ENCODE measurements at regions not wholly inside any gene's neighbourhood (a gene's known extent, or its start where the extent isn't known, plus 50 kb on each side); places are given as distances from the start of the nearest gene placed in this dataset.
"Not testable (repeated sequence)": the region's sequence is repeated elsewhere in the genome, so short reads cannot be mapped to it uniquely, and the experiment has no call there.

DNA sequence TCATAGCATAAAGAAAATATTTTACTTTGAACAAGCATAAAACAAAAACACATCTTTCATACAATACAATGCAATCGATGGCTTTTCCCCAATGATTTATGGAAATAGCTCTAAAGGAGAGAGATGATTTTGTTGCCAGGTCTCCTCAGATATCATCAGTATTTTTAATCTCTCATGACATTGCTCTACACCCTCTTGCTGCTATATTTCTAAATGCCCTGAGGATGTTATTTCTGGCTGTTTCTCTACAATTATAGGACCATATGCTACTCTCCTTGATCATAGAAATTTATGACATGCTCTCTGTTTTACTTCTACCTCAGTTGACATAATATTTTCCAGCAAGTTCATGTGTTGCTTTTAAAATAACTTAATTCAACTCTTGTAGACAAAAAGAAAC is 654.9 kb upstream of the GBE1 start:
- Mint-ChIP-seq H3K4me3 (no peak overlapping the region), H3K4me1 (ENCODE audit: low read depth) (no peaks in the 10 kb centered on the region), H3K27me3 (ENCODE audit: low read depth) (no peaks in the 10 kb centered on the region), H3K36me3 (ENCODE audit: insufficient read depth) (no peaks in the 10 kb centered on the region), H3K9me3 (peaks cover 13% of the 10 kb centered on the region)
- DNase-seq (no peak), ATAC-seq (no peak)

DNA sequence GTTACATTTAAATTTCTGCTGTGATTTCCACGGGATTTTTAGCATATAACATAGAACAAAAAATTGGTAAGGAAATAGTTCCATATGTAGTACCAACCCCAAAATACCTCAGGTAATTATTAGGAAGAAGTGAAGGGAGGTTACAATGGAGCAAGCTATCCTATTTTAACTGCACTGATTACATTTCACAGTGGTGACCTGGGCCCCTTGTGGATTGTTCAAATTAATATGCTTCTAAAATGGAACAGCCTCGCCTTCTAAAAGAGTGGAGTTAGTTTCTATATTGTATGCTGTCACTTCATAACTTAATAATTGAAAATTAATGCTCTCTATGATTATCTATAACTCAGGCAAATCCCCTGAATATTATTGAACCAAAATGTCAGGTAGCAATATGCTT is 651.7 kb upstream of the GBE1 start:
- DNase-seq = no peak

DNA sequence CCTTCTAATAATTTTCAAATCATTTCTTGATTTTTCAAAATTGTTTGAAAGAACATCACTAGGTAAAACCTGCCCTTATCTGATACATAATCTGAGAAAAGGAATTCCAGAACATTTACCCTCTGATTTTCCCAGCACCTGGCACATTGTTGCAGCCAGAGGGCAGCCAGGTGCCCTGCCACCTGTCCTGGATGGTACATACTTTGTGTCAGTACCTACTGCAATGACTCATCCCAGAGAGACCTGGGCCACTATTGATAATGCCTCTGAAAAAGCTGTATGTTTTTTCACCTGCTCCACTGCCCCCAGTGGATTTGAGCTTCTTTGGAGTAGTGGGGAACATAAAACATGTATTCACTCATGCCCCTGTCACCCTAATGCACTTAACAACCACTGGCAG is 648.9 kb upstream of the GBE1 start:
- no peaks in the 10 kb centered on the region for H3K27me3 Mint-ChIP-seq (ENCODE audit: low read depth)
- H3K4me3 Mint-ChIP-seq = no peak overlapping the region
- H3K4me1 Mint-ChIP-seq (ENCODE audit: low read depth) = no peaks in the 10 kb centered on the region
- ATAC-seq = no peak
- H3K9me3 Mint-ChIP-seq = no peaks in the 10 kb centered on the region
- no peak for DNase-seq
- H3K36me3 Mint-ChIP-seq (ENCODE audit: insufficient read depth) = no peaks in the 10 kb centered on the region

More for the DNA sequence above, 651.7 kb upstream of the GBE1 start:
- Mint-ChIP-seq H3K4me3 (no peak overlapping the region), H3K36me3 (ENCODE audit: insufficient read depth) (no peaks in the 10 kb centered on the region), H3K4me1 (ENCODE audit: low read depth) (no peaks in the 10 kb centered on the region), H3K9me3 (peaks cover 6% of the 10 kb centered on the region), H3K27me3 (ENCODE audit: low read depth) (no peaks in the 10 kb centered on the region)
- no peak for ATAC-seq

DNA sequence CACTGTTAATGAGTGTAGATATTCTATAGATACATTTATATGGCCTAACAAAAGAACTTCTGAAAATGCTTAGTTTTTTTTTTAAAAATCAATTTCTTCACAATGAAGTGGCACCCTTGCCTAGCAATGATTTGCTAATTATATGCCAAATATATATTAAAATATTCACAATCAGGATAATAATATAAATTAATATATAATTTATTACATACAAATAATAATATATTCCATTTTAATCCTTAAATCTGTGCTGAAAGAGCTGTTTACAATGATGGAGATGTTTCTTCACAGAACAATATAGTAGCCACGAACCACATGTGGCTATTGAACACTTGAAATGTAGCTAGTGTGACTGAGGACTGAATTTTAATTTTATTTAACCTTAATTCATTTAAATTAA is 648.4 kb upstream of the GBE1 start:
- Mint-ChIP-seq H3K9me3 (no peaks in the 10 kb centered on the region), H3K4me1 (ENCODE audit: low read depth) (no peaks in the 10 kb centered on the region), H3K36me3 (ENCODE audit: insufficient read depth) (no peaks in the 10 kb centered on the region), H3K4me3 (no peak overlapping the region), H3K27me3 (ENCODE audit: low read depth) (no peaks in the 10 kb centered on the region)
- DNase-seq (no peak), ATAC-seq (no peak)

DNA sequence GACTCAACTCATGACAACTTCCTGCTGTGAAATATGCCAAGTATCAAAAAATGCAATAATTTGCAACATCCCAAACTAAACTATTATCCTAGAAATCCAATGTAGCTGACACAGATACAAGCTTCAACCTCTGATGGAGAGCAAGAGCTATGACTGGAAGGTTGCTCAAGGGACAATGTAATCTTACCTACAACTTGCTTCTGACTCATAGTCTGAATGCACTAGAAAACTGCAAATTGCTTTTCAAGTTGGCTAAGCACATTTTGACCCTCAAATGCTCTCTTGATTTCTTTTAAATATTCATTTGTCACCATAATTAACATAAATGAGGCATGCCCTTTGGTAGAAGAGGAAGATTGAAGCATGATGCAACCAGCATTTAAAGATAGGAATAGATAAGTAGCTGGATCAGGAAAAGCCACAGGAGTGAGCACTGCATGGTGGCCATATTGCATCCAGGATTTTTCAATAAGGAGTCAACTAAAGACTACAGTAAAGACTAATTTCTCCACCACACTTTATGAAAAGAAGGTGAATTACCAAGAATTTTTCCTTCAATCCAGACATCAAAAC is 630.8 kb upstream of the GBE1 start:
- Mint-ChIP-seq H3K4me1 (ENCODE audit: low read depth) (no peaks in the 10 kb centered on the region), H3K36me3 (ENCODE audit: insufficient read depth) (no peaks in the 10 kb centered on the region), H3K27me3 (ENCODE audit: low read depth) (no peaks in the 10 kb centered on the region), H3K9me3 (peaks cover 3% of the 10 kb centered on the region), H3K4me3 (no peak overlapping the region)
- DNase-seq (no peak), ATAC-seq (no peak)

DNA sequence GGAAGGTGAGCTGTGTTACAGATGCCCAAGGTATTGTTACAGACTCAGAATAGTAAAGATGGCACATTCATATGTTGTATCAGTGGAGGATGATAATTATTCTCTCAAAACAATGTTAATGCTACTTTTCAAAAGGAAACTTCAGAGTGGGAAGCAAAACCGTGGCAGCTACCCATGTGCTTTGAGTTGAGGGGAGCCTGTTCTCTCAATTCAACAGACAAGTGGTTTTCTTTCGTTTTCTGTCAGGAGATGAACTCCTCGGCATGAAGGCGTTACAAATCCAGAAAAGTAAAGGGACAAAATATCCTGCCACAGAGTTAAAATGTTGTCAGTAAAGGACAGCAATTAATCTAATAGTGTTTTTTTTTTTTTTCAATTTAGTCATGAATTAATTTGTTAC is 629.4 kb upstream of the GBE1 start:
- no peaks in the 10 kb centered on the region for H3K27me3 Mint-ChIP-seq (ENCODE audit: low read depth)
- no peak for ATAC-seq
- no peak overlapping the region for H3K4me3 Mint-ChIP-seq
- H3K36me3 Mint-ChIP-seq (ENCODE audit: insufficient read depth) = no peaks in the 10 kb centered on the region
- no peak for DNase-seq
- H3K4me1 Mint-ChIP-seq (ENCODE audit: low read depth) = no peaks in the 10 kb centered on the region
- H3K9me3 Mint-ChIP-seq = peaks cover 3% of the 10 kb centered on the region

DNA sequence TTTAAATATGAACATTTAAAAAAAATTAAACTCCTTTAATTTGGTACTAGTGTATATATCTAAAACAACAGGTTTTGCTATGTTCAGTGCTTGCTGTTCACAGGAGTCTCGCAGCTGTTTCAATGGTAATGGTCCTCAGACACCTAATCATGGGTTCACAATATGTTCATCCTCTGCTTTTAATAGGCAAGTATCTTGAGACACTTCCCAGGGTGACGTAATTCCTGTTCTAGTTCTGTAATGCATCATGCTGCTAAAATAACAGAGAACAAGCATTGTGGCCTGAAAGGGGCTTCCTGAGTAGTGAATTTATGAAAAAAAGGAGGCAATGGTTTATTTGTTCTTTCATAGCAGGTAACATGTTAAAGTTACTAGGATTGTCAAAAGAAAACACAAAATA is 625.2 kb upstream of the GBE1 start:
- H3K36me3 Mint-ChIP-seq (ENCODE audit: insufficient read depth) = no peaks in the 10 kb centered on the region
- peaks cover 3% of the 10 kb centered on the region for H3K9me3 Mint-ChIP-seq
- H3K27me3 Mint-ChIP-seq (ENCODE audit: low read depth) = no peaks in the 10 kb centered on the region
- no peak for ATAC-seq
- no peaks in the 10 kb centered on the region for H3K4me1 Mint-ChIP-seq (ENCODE audit: low read depth)
- no peak for DNase-seq
- H3K4me3 Mint-ChIP-seq = no peak overlapping the region

DNA sequence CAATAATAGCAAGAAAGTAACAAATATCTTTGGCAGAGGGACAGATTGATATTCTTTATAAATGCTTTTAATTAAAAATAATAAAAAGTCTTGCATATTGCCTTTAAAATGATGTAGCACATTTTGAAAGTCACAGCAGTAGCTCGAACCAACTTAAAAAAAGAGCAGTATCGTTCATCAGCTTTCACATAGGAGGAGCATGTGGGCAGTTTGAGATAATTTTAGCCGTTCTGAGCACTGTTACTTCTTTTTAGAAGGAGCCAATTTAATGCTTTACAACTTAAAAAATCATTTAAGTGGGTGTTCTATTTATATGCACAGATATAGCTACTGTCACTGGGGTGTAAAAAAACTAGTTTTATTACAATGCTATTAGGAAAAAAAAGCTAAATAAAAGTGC is 622.7 kb upstream of the GBE1 start:
- no peaks in the 10 kb centered on the region for H3K27me3 Mint-ChIP-seq (ENCODE audit: low read depth)
- H3K4me3 Mint-ChIP-seq = no peak overlapping the region
- DNase-seq (no peak), ATAC-seq (no peak)
- H3K9me3 Mint-ChIP-seq = no peaks in the 10 kb centered on the region
- no peaks in the 10 kb centered on the region for H3K36me3 Mint-ChIP-seq (ENCODE audit: insufficient read depth)
- H3K4me1 Mint-ChIP-seq (ENCODE audit: low read depth) = no peaks in the 10 kb centered on the region

DNA sequence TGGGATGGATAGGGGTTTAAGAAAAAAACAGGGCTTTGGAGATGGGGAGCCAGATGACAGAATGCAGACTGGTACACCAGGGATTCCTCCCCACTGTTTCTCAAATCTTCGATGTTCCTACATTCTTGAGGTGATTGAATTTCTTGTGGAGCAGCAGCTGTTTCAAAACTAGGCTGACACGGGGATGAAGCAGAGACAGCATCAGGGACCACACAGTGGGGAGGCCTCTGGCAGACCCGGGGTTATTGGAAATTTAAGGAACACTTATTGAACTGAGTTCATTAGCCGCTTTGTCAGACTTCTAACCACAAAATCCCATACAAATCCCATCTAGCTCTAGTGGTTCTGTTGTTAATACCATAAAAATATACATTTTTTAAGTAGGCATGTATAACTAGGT is 621.4 kb upstream of the GBE1 start:
- H3K4me1 Mint-ChIP-seq (ENCODE audit: low read depth) = no peaks in the 10 kb centered on the region
- no peak for ATAC-seq

DNA sequence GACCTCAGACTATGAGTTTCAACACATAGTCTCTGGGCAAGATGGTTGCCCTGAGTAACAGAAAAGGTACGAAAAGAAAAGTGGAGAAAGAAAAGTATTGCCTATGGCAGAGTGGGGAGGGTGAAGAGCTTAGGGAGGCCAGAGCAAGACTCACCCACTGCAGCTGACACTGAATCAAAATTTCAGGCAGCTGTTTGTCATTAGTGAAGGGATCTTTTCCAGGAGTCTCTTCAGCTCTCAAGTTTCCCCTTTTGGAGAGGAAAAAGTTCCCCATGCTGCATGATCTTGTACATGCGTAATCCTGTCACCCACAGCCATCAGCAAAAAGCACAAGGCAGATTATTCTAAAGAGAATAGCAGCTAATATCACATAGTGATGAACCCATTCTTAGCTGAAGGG is 616.9 kb upstream of the GBE1 start:
- Mint-ChIP-seq H3K27me3 (ENCODE audit: low read depth) (no peaks in the 10 kb centered on the region), H3K9me3 (peaks cover 24% of the 10 kb centered on the region)
- no peak for DNase-seq

More for the DNA sequence above, 621.4 kb upstream of the GBE1 start:
- H3K4me3 Mint-ChIP-seq = no peak overlapping the region
- H3K9me3 Mint-ChIP-seq = peaks cover 6% of the 10 kb centered on the region
- no peaks in the 10 kb centered on the region for H3K36me3 Mint-ChIP-seq (ENCODE audit: insufficient read depth)
- DNase-seq = no peak
- no peaks in the 10 kb centered on the region for H3K27me3 Mint-ChIP-seq (ENCODE audit: low read depth)

DNA sequence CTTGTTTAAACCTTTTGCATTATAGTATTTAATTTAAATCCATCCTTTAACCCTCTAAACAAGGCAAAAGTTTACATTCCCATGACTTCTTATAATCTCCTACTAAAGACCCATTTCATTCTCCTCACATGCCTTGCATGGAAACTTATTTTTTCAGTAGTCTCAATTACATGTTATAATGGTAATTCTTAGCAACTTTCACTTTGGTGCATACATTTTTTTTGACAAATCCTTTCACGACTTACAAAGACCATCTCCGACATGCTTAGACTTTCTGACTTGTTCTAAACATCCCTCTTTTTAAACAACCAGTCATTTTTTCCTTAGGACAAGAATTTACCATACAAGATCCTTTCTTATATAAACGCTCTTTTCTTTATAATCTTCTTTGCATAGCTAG is 615.4 kb upstream of the GBE1 start:
- no peaks in the 10 kb centered on the region for H3K4me1 Mint-ChIP-seq (ENCODE audit: low read depth)
- no peak overlapping the region for H3K4me3 Mint-ChIP-seq
- ATAC-seq (no peak), DNase-seq (no peak)
- peaks cover 31% of the 10 kb centered on the region for H3K9me3 Mint-ChIP-seq
- H3K36me3 Mint-ChIP-seq (ENCODE audit: insufficient read depth) = no peaks in the 10 kb centered on the region
- no peaks in the 10 kb centered on the region for H3K27me3 Mint-ChIP-seq (ENCODE audit: low read depth)

More for the DNA sequence above, 616.9 kb upstream of the GBE1 start:
- Mint-ChIP-seq H3K36me3 (ENCODE audit: insufficient read depth) (no peaks in the 10 kb centered on the region), H3K4me1 (ENCODE audit: low read depth) (no peaks in the 10 kb centered on the region), H3K4me3 (no peak overlapping the region)
- ATAC-seq = no peak

DNA sequence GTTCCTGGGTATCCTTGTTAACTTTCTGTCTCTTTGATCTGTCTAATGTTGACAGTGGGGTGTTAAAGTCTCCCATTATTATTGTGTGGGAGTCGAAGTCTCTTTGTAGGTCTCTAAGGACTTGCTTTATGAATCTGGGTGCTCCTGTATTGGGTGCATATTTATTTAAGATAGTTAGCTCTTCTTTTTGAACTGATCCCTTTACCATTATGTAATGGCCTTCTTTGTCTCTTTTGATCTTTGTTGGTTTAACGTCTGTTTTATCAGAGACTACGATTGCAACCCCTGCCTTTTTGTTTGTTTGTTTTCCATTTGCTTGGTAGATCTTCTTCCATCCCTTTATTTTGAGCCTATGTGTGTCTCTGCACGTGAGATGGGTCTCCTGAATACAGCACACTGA is 612.4 kb upstream of the GBE1 start:
- not testable (repeated sequence) for H3K4me1 Mint-ChIP-seq (ENCODE audit: low read depth); H3K4me3 Mint-ChIP-seq; DNase-seq; H3K27me3 Mint-ChIP-seq (ENCODE audit: low read depth); ATAC-seq; H3K36me3 Mint-ChIP-seq (ENCODE audit: insufficient read depth)
- peaks cover 29% of the 10 kb centered on the region for H3K9me3 Mint-ChIP-seq

DNA sequence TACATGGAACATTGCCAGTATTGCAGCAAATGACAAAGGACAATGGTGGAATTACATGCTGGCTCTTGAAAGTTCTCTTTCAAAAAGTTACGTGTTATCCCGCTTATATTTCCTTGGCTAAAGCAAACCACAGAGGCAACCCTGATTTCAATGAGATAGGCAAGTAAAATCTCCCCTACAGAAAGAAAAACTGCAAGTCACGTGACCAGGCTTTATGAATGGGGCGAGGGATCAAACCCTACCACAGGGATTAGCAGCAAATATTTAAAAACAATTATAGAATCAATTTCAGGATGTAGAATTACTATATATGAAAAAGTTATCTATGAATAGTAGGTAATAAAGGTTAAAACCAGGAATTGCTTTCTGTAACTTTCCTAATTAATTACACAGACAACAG is 603.4 kb upstream of the GBE1 start:
- Mint-ChIP-seq H3K36me3 (ENCODE audit: insufficient read depth) (no peaks in the 10 kb centered on the region), H3K4me3 (no peak overlapping the region), H3K4me1 (ENCODE audit: low read depth) (no peaks in the 10 kb centered on the region), H3K9me3 (no peaks in the 10 kb centered on the region), H3K27me3 (ENCODE audit: low read depth) (no peaks in the 10 kb centered on the region)
- ATAC-seq = no peak
- no peak for DNase-seq

DNA sequence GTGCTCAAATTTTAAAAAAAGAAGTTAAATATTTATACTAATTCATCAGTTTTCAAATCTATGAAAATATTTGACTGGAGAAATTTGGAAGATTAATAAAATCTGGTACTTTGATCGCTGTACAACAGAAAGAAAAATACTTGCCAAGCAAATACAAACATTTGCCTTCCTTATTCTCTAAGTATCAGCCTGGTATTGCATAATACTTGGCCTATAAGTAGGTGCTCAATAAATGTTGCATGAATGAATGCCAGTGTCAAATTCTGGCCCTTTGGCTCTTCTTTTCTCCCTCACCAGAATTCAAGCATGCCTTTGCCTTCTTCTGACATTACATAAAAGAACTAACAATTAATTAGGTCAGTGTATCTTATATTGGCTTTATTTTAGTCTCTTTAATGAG is 601.7 kb upstream of the GBE1 start:
- no peaks in the 10 kb centered on the region for H3K9me3 Mint-ChIP-seq
- H3K4me3 Mint-ChIP-seq = no peak overlapping the region
- DNase-seq (no peak), ATAC-seq (no peak)
- no peaks in the 10 kb centered on the region for H3K4me1 Mint-ChIP-seq (ENCODE audit: low read depth)
- no peaks in the 10 kb centered on the region for H3K36me3 Mint-ChIP-seq (ENCODE audit: insufficient read depth)
- H3K27me3 Mint-ChIP-seq (ENCODE audit: low read depth) = no peaks in the 10 kb centered on the region

DNA sequence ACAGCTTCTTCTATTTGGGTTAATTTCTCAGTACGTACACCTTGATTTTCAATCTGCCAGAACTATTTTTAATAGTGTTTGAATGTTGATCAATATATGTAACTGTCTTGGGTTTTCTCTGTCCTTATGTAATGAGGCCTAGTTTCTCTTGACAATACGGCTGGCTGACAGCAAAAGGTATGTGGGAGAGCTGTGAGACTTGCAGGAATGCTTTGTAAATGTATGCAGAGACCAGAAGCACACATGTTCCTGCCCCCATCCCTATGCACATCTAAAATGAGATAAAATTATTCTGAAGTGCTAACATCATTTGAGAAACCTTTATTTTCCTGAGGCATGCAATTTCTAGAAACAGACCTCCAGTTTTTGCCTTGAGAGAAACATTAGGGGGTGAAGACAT is 593.8 kb upstream of the GBE1 start:
- Mint-ChIP-seq H3K27me3 (ENCODE audit: low read depth) (no peaks in the 10 kb centered on the region), H3K36me3 (ENCODE audit: insufficient read depth) (no peaks in the 10 kb centered on the region), H3K4me1 (ENCODE audit: low read depth) (no peaks in the 10 kb centered on the region), H3K9me3 (peaks cover 13% of the 10 kb centered on the region), H3K4me3 (no peak overlapping the region)
- DNase-seq (no peak), ATAC-seq (no peak)

DNA sequence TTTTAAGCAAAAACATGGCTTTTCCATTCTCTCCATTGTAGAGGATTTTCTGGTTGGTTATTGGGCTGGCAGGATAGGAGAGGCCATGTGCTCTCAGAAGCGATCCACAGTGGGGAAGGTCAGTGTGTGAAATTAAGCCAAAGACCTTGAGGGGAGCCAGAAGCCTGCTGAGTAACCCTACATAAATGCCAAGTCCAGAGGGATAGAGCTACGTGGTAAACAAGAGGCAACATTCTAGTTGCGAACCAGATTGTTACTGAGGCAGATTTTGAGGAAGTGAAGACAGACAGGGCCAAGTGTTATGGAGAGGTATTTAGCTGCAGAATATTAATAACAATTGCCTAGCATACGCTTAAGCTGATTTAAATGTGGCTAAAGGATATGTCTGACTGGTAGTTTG is 592.8 kb upstream of the GBE1 start:
- Mint-ChIP-seq H3K36me3 (ENCODE audit: insufficient read depth) (no peaks in the 10 kb centered on the region), H3K4me3 (no peak overlapping the region), H3K4me1 (ENCODE audit: low read depth) (no peaks in the 10 kb centered on the region), H3K27me3 (ENCODE audit: low read depth) (no peaks in the 10 kb centered on the region), H3K9me3 (peaks cover 13% of the 10 kb centered on the region)
- no peak for ATAC-seq
- no peak for DNase-seq

Data from activated T-cell treated with anti-CD3 and anti-CD28 coated beads, Interleukin-2, amount 50 U/mL, for 4 hours (primary cell).